Fibroblast of lung (primary cell): ENCODE measurements at regions not wholly inside any gene's neighbourhood (a gene's known extent, or its start where the extent isn't known, plus 50 kb on each side); places are given as distances from the start of the nearest gene placed in this dataset.

ENCODE experiments used
- DNase-seq, 2 donors: peaks; one replicate each; pipeline versions ENCODE4 v3.0.0 to v3.0.0-alpha.2; 2010; ENCODE audit warnings: low read depth in 2 of 2
- H2AFZ ChIP-seq: 2 replicates; pipeline ENCODE4 v1.5.1; 2012; ENCODE audit warnings: low read length, control low read depth, inconsistent platforms
- H3K27ac ChIP-seq: 2 replicates; pipeline ENCODE4 v1.5.1; 2011; ENCODE audit warnings: low read length, control low read depth; ENCODE audit not compliant: insufficient read depth
- H3K27me3 ChIP-seq: 2 replicates; pipeline ENCODE4 v1.5.1; 2011; ENCODE audit warnings: mild to moderate bottlenecking, low read length; ENCODE audit not compliant: control insufficient read depth, insufficient read depth
- H3K36me3 ChIP-seq: 2 replicates; pipeline ENCODE4 v1.5.1; 2011; ENCODE audit warnings: low read length; ENCODE audit not compliant: control insufficient read depth, insufficient read depth
- H3K4me1 ChIP-seq: 2 replicates; pipeline ENCODE4 v1.5.1; 2011; ENCODE audit warnings: low read length; ENCODE audit not compliant: control insufficient read depth, insufficient read depth; ENCODE audit errors: extremely low read depth
- H3K4me2 ChIP-seq: 2 replicates; pipeline ENCODE4 v1.5.1; 2011; ENCODE audit warnings: low read length, control low read depth; ENCODE audit not compliant: insufficient read depth; ENCODE audit errors: extremely low read depth
- H3K4me3 ChIP-seq, 4 experiments: fragments of 200-600 bp in 1 of 4; sonication (generic) in 1 of 4; replicated peaks in 1 of 4; 2 replicates each; pipeline ENCODE4 v1.5.1; 2011 to 2016; ENCODE audit warnings: low read length in 4 of 4, low read depth in 3 of 4, mild to moderate bottlenecking in 3 of 4, control low read depth in 2 of 4, inconsistent platforms in 1 of 4, mixed read lengths in 1 of 4; ENCODE audit not compliant: insufficient read depth in 1 of 4; ENCODE audit errors: control extremely low read depth in 1 of 4
- H3K79me2 ChIP-seq: 2 replicates; pipeline ENCODE4 v1.5.1; 2012; ENCODE audit warnings: mild to moderate bottlenecking, low read length, inconsistent platforms; ENCODE audit not compliant: control insufficient read depth, insufficient read depth
- H3K9ac ChIP-seq: 2 replicates; pipeline ENCODE4 v1.5.1; 2011; ENCODE audit warnings: mild to moderate bottlenecking, low read length, control low read depth; ENCODE audit not compliant: insufficient read depth
- H3K9me3 ChIP-seq: 2 replicates; pipeline ENCODE4 v1.5.1; 2012; ENCODE audit warnings: low read depth, low read length; ENCODE audit not compliant: control insufficient read depth, insufficient read depth
- H4K20me1 ChIP-seq: 2 replicates; pipeline ENCODE4 v1.5.1; 2011; ENCODE audit warnings: low read length; ENCODE audit not compliant: control insufficient read depth, insufficient read depth; ENCODE audit errors: extremely low read depth
- EZH2 ChIP-seq: IDR thresholded peaks from 2 replicates; pipeline ENCODE4 v1.5.1; 2012; ENCODE audit warnings: low read length, control low read depth, mild to moderate bottlenecking; ENCODE audit errors: missing control alignments
- TF ChIP-seq, protein P1 (sequence below), 2 donors: IDR thresholded peaks in 1 of 2; conservative IDR thresholded peaks in 1 of 2; 1 replicate in 1 of 2; 2 replicates in 1 of 2; pipeline ENCODE4 v1.5.1; 2011 to 2012; ENCODE audit warnings: low read length in 2 of 2, control low read depth in 1 of 2, inconsistent platforms in 1 of 2, low read depth in 1 of 2, mild to moderate bottlenecking in 1 of 2

GRCh38 chr6:121548131-121548530 is 112.7 kb downstream of the GJA1 start:
- Histone ChIP-seq H4K20me1 (no peaks in the 10 kb centered on the region), H2AFZ (no peak overlapping the region), H3K4me2 (peak overlapping the region; percentile 13), H3K9me3 (no peaks in the 10 kb centered on the region), H3K27ac (no peak overlapping the region), H3K9ac (no peak overlapping the region), H3K27me3 (no peaks in the 10 kb centered on the region), H3K4me1 (peaks cover 2% of the 10 kb centered on the region), H3K79me2 (no peaks in the 10 kb centered on the region), H3K4me3 (peak overlapping the region in 1 of 4 experiments; percentile 7), H3K36me3 (no peaks in the 10 kb centered on the region)
- peak in 1 of 2 donors; percentile 48 for DNase-seq
- TF ChIP-seq, protein P1, sequence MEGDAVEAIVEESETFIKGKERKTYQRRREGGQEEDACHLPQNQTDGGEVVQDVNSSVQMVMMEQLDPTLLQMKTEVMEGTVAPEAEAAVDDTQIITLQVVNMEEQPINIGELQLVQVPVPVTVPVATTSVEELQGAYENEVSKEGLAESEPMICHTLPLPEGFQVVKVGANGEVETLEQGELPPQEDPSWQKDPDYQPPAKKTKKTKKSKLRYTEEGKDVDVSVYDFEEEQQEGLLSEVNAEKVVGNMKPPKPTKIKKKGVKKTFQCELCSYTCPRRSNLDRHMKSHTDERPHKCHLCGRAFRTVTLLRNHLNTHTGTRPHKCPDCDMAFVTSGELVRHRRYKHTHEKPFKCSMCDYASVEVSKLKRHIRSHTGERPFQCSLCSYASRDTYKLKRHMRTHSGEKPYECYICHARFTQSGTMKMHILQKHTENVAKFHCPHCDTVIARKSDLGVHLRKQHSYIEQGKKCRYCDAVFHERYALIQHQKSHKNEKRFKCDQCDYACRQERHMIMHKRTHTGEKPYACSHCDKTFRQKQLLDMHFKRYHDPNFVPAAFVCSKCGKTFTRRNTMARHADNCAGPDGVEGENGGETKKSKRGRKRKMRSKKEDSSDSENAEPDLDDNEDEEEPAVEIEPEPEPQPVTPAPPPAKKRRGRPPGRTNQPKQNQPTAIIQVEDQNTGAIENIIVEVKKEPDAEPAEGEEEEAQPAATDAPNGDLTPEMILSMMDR (conservative IDR thresholded peaks at IDR 0.05 in 1 of 2, IDR thresholded peaks at IDR 0.05 in 1 of 2; ENCODE audit: low read depth in 1 of 2, low read length in 2 of 2) = no peak
- no peak for TF ChIP-seq EZH2

DNA sequence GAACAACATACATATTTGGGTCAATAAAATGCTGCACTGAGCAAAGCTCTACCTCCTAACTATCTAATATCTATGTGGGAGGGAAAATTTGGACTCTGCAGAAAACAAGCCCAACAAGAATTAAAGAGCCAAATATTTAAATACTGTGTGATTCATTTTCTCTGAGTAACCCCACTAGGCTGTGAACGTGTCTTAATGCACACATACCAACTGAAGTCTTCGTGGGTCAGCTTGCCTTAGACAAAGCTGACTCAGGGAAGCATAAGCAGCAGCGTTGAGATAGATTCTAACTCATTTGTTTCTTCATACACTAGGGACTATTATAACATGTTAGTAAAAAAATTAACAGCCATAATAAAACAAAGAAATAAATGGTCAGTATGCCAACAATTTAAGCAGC is 114.3 kb downstream of the GJA1 start:
- H3K27ac ChIP-seq = no peak overlapping the region
- H3K4me1 ChIP-seq = peaks cover 2% of the 10 kb centered on the region
- H3K9me3 ChIP-seq = no peaks in the 10 kb centered on the region
- no peaks in the 10 kb centered on the region for H3K36me3 ChIP-seq
- H3K4me2 ChIP-seq = no peak overlapping the region
- no peak overlapping the region for H3K4me3 ChIP-seq
- no peaks in the 10 kb centered on the region for H4K20me1 ChIP-seq
- no peak for TF ChIP-seq EZH2
- TF ChIP-seq, protein P1 (conservative IDR thresholded peaks at IDR 0.05 in 1 of 2, IDR thresholded peaks at IDR 0.05 in 1 of 2; ENCODE audit: low read depth in 1 of 2, low read length in 2 of 2) = no peak
- DNase-seq = peak; percentile 71 to 90
- no peak overlapping the region for H2AFZ ChIP-seq
- no peak overlapping the region for H3K9ac ChIP-seq
- no peaks in the 10 kb centered on the region for H3K27me3 ChIP-seq
- no peaks in the 10 kb centered on the region for H3K79me2 ChIP-seq

GRCh38 chr6:121550491-121551010 is 115.1 kb downstream of the GJA1 start:
- peaks cover 2% of the 10 kb centered on the region for H3K4me1 ChIP-seq
- no peak overlapping the region for H3K4me3 ChIP-seq
- no peak for TF ChIP-seq EZH2
- TF ChIP-seq, protein P1 (conservative IDR thresholded peaks at IDR 0.05 in 1 of 2, IDR thresholded peaks at IDR 0.05 in 1 of 2; ENCODE audit: low read depth in 1 of 2, low read length in 2 of 2) = no peak
- no peaks in the 10 kb centered on the region for H3K27me3 ChIP-seq
- no peak overlapping the region for H3K4me2 ChIP-seq
- no peak overlapping the region for H3K27ac ChIP-seq
- H3K79me2 ChIP-seq = no peaks in the 10 kb centered on the region
- H2AFZ ChIP-seq = no peak overlapping the region
- DNase-seq = no peak
- H4K20me1 ChIP-seq = no peaks in the 10 kb centered on the region
- H3K36me3 ChIP-seq = no peaks in the 10 kb centered on the region
- H3K9ac ChIP-seq = no peak overlapping the region
- H3K9me3 ChIP-seq = no peaks in the 10 kb centered on the region
